BLaER1 (cell line): ENCODE measurements at regions not wholly inside any gene's neighbourhood (a gene's known extent, or its start where the extent isn't known, plus 50 kb on each side); places are given as distances from the start of the nearest gene placed in this dataset.
"Not testable (repeated sequence)": the region's sequence is repeated elsewhere in the genome, so short reads cannot be mapped to it uniquely, and the experiment has no call there.

Source experiments
- H3K27ac ChIP-seq: shearing (Covaris generic); formaldehyde crosslinking; 2 replicates; pipeline ENCODE4 v1.8.1; 2022
- H3K27me3 ChIP-seq: shearing (Covaris generic); formaldehyde crosslinking; 2 replicates; pipeline ENCODE4 v1.8.1; 2022
- H3K36me3 ChIP-seq: shearing (Covaris generic); formaldehyde crosslinking; 2 replicates; pipeline ENCODE4 v1.8.1; 2022
- H3K4me1 ChIP-seq: shearing (Covaris generic); formaldehyde crosslinking; 2 replicates; pipeline ENCODE4 v1.8.1; 2022
- H3K4me2 ChIP-seq: shearing (Covaris generic); formaldehyde crosslinking; 2 replicates; pipeline ENCODE4 v1.8.1; 2022
- H3K4me3 ChIP-seq: shearing (Covaris generic); formaldehyde crosslinking; 2 replicates; pipeline ENCODE4 v1.8.1; 2022
- H3K9ac ChIP-seq: shearing (Covaris generic); formaldehyde crosslinking; 2 replicates; pipeline ENCODE4 v1.8.1; 2022
- H3K9me3 ChIP-seq: shearing (Covaris generic); formaldehyde crosslinking; 2 replicates; pipeline ENCODE4 v1.8.1; 2022
- H4K20me1 ChIP-seq: shearing (Covaris generic); formaldehyde crosslinking; 2 replicates; pipeline ENCODE4 v1.8.1; 2022

DNA sequence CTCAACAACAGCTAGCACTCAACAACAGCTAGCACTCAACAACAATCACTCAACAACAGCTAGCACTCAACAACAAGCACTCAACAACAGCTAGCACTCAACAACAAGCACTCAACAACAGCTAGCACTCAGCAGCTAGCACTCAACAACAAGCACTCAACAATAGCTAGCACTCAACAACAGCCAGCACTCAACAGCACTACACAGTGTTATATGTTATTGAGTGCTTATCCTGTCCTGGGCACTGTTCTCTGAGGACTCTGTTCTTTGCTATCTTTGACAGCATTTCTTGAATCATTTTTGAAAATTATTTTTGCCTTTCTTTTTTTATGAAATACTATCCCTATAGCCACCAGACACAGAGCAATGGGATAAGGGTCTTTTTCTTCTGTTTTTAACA is 176.4 kb downstream of the BCL2L11 start:
- H3K9me3 ChIP-seq, H3K4me1 ChIP-seq, H3K27me3 ChIP-seq, H3K36me3 ChIP-seq, H3K4me3 ChIP-seq, H3K27ac ChIP-seq, H3K4me2 ChIP-seq, H4K20me1 ChIP-seq, H3K9ac ChIP-seq: not testable (repeated sequence)

DNA sequence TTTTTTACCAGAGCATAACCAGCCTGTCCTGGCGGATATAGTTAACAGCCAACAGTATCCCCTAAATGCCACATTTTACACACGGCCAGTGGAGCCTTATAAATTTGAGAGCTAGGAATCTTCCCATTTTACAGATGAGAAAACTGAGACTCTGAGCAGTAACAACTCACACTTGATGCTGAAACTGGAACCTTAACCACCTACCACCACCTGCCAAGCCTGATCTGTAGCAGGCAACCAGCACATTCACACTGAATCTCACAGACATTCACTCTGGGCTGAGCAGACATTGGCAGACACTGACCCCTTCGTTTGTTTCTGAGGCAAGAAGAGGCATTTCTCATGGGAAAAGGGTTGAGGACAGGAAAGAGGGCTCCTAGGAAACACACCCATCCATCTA is 178.2 kb downstream of the BCL2L11 start:
- H3K9me3 ChIP-seq, H3K4me1 ChIP-seq, H3K27me3 ChIP-seq, H3K27ac ChIP-seq, H3K9ac ChIP-seq, H4K20me1 ChIP-seq, H3K36me3 ChIP-seq, H3K4me3 ChIP-seq, H3K4me2 ChIP-seq: not testable (repeated sequence)

DNA sequence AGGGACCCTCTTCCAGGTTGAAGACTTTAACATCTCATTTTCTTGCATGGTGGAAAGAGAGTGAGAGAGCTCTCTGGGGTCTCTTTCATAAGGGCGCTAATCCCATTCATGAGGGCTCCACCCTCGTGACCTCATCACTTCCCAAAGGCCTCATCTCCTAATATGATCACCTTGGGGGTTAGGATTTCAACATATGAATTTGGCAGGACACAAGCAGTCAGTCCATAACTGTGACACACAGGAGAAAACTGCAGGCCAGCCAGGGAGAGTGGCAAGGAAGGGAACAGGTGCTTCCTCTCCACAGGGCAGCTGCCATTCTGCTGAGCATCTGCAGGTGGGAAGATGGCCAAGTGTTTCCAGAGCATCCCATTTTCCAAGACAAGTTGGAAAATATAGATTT is 178.9 kb downstream of the BCL2L11 start:
- H4K20me1 ChIP-seq, H3K27me3 ChIP-seq, H3K9ac ChIP-seq, H3K4me3 ChIP-seq, H3K27ac ChIP-seq, H3K36me3 ChIP-seq, H3K9me3 ChIP-seq, H3K4me2 ChIP-seq, H3K4me1 ChIP-seq: not testable (repeated sequence)

DNA sequence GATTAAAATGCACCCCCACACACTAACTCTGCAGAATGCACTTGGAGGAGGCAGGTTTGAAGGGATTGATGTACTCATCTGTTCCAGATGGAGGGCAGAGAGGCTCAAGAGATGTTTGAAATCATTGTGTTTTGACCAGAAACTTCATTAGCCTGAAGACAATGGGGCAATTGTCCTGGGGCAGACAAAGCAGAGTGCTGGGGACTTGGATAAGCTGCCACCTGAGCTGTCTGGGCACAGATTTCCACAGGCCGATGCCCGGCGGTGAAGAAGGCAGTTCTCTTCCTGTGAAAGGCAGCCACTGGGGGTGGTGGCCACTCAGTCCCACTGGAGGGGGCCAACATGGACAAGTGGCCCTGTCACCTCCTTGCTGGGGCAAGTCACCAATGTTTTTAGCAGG is 181.0 kb downstream of the BCL2L11 start:
- H3K27ac ChIP-seq, H3K4me1 ChIP-seq, H3K9me3 ChIP-seq, H3K36me3 ChIP-seq, H3K9ac ChIP-seq, H3K4me2 ChIP-seq, H3K27me3 ChIP-seq, H4K20me1 ChIP-seq, H3K4me3 ChIP-seq: not testable (repeated sequence)

DNA sequence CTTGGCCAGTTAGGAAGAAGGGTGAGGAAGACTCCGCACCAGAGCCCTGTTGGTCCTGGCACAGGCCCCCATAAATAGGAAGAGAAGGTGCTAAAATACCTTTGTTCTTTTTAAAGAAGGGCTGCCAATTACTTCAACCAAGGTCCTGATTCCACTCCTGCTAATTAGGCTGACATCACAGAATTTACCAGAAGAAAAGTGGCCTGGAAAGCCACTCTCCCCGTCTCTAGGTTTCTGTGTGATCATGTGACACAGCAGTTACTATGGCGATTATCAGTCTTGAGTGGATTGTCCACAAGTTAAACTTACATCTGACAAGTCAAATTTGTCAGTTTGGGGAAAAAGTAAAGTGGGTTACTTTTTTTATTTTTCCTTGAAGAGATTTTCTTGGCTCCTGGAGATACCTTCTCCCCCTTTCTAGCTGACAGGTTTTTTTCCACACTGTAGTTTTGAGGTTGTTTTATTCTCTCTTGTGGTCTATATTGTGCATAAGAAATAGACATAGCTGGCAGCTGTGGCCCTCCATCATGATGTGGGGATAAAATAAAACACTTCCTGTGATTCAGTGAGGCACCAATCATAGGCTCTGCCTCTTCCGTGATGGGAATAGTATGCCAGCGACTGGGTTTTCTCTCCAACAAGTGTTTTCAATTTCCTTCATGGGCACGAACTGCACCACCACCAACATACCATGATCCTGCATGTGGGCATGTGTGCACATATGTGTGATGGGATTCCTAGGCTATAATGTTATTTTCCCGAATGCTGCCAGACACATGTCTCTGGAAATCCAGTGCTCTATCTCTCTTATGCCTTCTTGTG is 181.9 kb downstream of the BCL2L11 start:
- not testable (repeated sequence) for H3K4me1 ChIP-seq, H3K36me3 ChIP-seq, H3K9ac ChIP-seq, H4K20me1 ChIP-seq, H3K27me3 ChIP-seq, H3K9me3 ChIP-seq, H3K4me3 ChIP-seq, H3K4me2 ChIP-seq, H3K27ac ChIP-seq

DNA sequence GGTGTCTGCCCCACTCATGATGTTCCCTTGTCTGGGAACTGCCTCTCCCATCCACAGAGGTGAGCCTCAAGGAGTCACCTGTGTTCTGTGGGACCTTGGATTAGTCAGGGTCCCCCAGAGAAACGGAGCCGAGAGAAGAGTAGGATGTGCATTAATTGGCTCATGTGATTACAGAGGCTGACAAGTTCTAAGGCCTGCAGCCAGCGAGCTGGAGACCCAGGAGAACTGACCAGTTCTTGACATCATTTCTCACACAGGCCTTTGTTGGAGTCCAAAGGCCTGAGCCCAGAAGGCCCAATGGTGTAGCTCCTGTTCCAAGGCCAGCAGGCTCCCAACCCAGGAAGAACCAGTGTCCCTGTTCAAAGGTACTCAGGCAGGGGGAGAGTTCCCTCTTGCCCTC is 186.6 kb downstream of the BCL2L11 start:
- H3K9me3 ChIP-seq, H3K9ac ChIP-seq, H3K4me3 ChIP-seq, H3K4me1 ChIP-seq, H3K27me3 ChIP-seq, H3K27ac ChIP-seq, H4K20me1 ChIP-seq, H3K4me2 ChIP-seq, H3K36me3 ChIP-seq: not testable (repeated sequence)

DNA sequence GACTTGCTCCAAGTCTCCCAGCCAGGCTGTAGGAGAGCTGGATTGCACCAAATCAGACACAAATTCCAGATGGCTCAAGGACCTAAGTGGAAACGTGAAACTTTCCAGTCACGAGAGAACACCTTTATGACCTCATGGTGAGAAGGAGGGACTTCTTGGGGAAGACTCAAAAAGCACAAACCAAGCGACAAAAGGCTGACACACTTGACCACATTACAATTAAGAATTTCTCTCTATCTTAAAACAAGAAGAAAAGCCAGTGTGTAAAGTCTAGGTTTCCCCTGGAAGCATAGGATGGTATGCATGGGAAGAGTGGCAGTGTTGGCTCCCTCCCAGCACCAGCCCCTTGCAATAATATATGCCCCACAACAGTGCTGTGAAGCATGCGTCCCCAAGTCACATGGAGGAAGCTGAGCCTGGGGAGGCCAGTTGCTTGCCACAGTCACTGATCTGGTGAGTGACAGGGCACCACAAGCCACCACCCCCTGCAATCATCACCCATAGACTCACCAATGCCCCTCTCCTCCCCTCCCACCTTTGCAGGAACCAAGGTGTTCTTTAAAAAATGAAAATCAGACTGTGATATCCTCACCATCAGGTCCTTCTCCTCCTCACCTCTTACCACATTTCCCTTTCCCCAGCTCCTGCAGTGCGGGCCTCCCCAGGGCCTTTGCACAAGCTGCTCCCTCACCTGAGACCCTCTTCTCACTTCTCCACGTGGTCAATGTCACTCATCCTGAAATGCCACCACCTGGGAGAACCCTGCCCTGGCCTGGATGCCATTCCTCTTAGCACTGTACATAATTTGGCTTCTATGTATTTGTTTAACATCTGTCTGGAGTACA is 188.7 kb downstream of the BCL2L11 start:
- not testable (repeated sequence) for H3K4me2 ChIP-seq, H3K4me1 ChIP-seq, H3K36me3 ChIP-seq, H3K4me3 ChIP-seq, H3K9me3 ChIP-seq, H3K27ac ChIP-seq, H3K9ac ChIP-seq, H3K27me3 ChIP-seq, H4K20me1 ChIP-seq

DNA sequence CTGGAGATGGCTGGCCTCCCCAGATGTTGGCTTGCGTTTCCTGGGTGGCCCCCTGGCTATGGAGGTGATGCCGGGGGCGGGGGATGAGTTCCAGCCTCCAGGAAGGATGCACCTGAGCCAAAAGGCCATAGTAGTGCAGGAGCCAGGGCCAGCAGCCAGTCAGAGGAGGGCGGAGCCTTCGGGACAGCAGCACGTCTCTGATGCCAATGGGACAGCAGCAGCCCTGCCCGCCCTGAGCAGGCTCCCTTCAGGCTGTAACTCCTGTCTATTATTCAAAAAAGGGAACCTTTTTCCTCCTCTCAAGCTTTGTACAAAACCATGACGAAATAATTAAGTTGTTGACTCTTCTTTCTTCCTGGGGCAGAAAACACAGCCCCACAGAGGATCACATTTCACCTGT is 189.7 kb downstream of the BCL2L11 start:
- H3K9ac ChIP-seq, H3K4me3 ChIP-seq, H3K4me2 ChIP-seq, H3K9me3 ChIP-seq, H3K36me3 ChIP-seq, H3K4me1 ChIP-seq, H4K20me1 ChIP-seq, H3K27ac ChIP-seq, H3K27me3 ChIP-seq: not testable (repeated sequence)

DNA sequence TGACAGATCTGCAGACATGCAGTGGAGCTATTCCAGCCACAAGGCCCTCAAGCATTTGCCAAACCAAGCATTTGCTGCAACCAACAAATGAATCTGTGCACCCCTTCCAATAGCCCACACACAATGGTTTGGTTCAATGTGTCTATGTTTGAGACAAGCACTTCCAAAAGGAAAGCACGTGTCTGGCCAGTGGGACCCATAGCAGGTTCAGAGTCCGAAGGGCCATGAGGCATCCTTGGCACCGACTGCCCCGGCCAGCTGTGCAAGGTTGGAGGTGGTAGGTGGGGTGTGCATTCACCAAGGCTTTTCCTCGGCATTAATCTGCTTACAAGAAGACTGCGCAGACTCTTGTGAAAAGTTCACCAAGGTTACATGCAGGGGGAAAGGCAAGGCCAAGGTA is 190.9 kb downstream of the BCL2L11 start:
- H3K27ac ChIP-seq, H3K36me3 ChIP-seq, H3K9ac ChIP-seq, H4K20me1 ChIP-seq, H3K4me2 ChIP-seq, H3K4me3 ChIP-seq, H3K9me3 ChIP-seq, H3K4me1 ChIP-seq, H3K27me3 ChIP-seq: not testable (repeated sequence)

DNA sequence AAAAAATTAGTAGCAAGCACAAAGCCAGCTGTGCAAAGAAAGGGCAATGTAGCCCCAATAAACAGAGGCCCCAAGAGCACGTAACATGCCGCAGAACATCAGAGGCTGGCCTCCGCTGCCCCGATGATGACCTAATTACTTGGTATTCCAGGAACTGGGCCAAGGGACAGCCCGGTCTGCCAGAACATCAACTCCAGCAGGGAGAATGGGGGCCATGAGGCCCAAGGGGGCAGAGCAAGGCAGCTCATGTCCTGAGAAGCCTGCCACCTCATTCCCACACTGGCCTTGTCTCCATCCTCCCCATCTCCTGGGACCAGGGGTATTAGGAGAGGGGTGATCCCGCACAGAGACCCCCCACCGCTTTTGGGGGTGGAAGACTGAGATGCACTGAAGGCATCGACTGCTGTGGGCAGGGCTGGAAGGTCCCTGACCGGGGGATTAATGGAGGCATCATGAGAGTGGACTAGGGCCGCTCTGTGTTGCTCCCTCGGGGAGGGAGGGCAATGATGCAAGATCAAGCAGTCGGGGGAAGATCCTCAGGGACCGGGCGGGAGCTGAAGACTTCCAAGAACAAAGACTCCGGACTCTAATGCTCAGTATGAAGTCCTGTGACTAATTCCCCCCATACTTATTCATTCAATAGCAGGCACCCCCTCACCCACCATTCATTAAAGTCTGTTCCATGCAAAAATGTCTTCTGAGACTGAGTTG is 192.3 kb downstream of the BCL2L11 start:
- H3K9ac ChIP-seq, H3K36me3 ChIP-seq: not testable (repeated sequence)

DNA sequence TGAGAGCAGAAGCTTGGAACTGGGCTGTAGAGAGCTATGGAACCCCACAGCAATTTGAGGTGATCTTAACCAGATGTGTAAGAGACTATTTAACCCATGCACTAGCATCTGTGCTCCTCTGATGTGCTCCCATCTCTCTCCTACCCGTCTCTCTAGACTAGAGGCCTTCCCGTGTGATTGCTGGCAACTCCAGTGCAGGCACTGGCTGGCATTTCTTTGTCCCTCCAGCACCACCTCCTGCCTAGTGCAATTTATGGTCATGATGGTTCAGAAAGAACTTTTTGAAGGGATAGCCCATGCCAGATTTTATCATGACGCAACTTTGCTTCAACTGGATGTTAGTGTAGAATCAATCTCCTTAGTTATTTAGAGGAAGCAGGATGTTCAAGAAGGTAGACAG is 193.0 kb downstream of the BCL2L11 start:
- not testable (repeated sequence) for H3K4me2 ChIP-seq, H3K4me1 ChIP-seq, H3K4me3 ChIP-seq, H4K20me1 ChIP-seq, H3K9ac ChIP-seq, H3K9me3 ChIP-seq, H3K36me3 ChIP-seq, H3K27ac ChIP-seq, H3K27me3 ChIP-seq

More for the DNA sequence above, 192.3 kb downstream of the BCL2L11 start:
- H3K4me3 ChIP-seq, H3K27me3 ChIP-seq, H4K20me1 ChIP-seq, H3K4me1 ChIP-seq, H3K9me3 ChIP-seq, H3K27ac ChIP-seq, H3K4me2 ChIP-seq: not testable (repeated sequence)

DNA sequence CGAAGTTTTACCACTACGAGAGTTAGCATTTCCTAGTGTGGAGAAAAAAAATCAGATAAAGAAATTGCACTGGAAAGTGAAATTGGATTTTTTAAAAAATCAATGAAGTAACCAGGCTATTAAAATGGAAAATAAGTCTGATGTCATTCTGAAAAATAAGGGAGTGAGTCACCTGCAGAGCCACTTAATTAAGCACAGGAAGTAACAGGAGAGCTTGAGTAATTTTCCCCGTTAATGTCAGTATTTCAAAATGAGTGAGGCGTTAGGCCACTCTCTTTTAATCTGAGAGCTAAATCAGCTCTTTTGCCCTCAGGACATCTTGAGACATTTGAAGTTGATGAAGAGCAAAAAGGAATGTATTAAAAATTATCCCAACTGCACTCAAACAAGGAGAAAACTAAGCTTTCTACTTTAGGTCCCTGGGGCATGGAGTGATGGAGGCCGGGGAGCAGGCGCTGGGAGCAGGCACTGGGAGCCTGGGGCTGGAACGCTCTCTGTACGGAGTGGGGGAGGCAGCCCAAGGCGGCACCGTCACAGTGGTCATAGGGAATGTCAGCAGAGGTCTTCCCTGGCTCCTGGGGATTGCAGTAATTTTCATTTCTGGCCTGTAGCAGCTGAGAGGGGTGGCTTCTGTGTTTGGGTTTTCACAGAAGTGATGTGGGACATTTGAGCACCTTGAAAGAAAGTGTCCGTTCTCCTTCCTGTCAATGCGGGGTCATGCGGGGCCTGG is 194.6 kb downstream of the BCL2L11 start:
- not testable (repeated sequence) for H3K27me3 ChIP-seq, H3K4me1 ChIP-seq, H3K9ac ChIP-seq, H3K36me3 ChIP-seq, H3K27ac ChIP-seq, H3K4me2 ChIP-seq, H3K9me3 ChIP-seq, H3K4me3 ChIP-seq, H4K20me1 ChIP-seq

DNA sequence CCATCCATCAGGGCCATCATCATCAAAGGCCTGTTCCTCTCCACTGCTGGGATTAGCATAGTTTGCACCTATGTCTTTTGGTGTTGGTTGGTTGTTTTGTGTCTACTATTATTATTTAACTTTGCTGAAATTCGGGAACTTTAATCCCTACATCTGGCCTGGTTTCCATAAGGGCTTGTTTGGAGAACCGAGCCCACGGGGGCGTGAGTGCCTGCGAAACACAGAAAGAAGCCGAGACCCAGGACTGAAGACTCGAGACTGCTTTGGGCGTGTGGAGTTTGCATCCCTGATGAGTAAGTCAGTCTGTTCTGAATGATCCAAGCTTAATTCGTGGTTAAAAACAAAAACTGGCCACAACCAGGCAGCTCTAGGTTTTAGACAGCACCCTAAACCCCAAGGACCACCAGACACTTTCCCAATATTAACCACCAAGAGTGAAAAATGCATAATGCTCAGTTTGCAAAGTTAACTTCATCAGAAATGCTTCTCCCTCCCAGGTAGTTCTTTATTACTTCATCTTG is 195.6 kb downstream of the BCL2L11 start:
- H3K27ac ChIP-seq, H3K4me2 ChIP-seq: not testable (repeated sequence)

More for the DNA sequence above, 195.6 kb downstream of the BCL2L11 start:
- H3K4me3 ChIP-seq, H4K20me1 ChIP-seq, H3K4me1 ChIP-seq, H3K27me3 ChIP-seq, H3K36me3 ChIP-seq, H3K9ac ChIP-seq, H3K9me3 ChIP-seq: not testable (repeated sequence)
